Activated B cell treated with CpG ODN at 0.5 μM for 24 hours (primary cell): ENCODE measurements at regions not wholly inside any gene's neighbourhood (a gene's known extent, or its start where the extent isn't known, plus 50 kb on each side); places are given as distances from the start of the nearest gene placed in this dataset.

Source experiments
- ATAC-seq: fragments of 200-7000 bp; cut with Tn5 transposase; one replicate; pipeline ENCODE4 v1.10.0; 2021; ENCODE audit warnings: low read depth, mild to moderate bottlenecking, moderate library complexity
- CTCF ChIA-PET: fragments of 350-600 bp; sonication (Branson Sonifier 250); formaldehyde crosslinking; loops from one replicate; lab custom pipeline; 2021; ENCODE audit warnings: antibody characterized with exemption; lab: Charles Lee
- POLR2A ChIA-PET: fragments of 350-600 bp; sonication (Branson Sonifier 250); formaldehyde crosslinking; loops from one replicate; lab custom pipeline; 2021; ENCODE audit warnings: antibody characterized with exemption; lab: Charles Lee
- DNase-seq: peaks from one replicate; pipeline ENCODE4 v3.0.0; 2022
- H3K27ac Mint-ChIP-seq: one replicate; pipeline ENCODE4 v1.8.0; 2020; ENCODE audit warnings: mixed read lengths
- H3K27me3 Mint-ChIP-seq: one replicate; pipeline ENCODE4 v1.8.0; 2021; ENCODE audit warnings: mixed read lengths
- H3K36me3 Mint-ChIP-seq: one replicate; pipeline ENCODE4 v1.8.0; 2021; ENCODE audit warnings: low read depth, mixed read lengths
- H3K4me1 Mint-ChIP-seq: one replicate; pipeline ENCODE4 v1.8.0; 2021; ENCODE audit warnings: mixed read lengths
- H3K4me3 Mint-ChIP-seq: one replicate; pipeline ENCODE4 v1.8.0; 2020; ENCODE audit warnings: mild to moderate bottlenecking, mixed read lengths
- H3K9me3 Mint-ChIP-seq: one replicate; pipeline ENCODE4 v1.8.0; 2020; ENCODE audit warnings: mixed read lengths
- intact Hi-C: fragments of 100-400 bp; cut with micrococcal nuclease; formaldehyde crosslinking; loops from one replicate; pipeline ENCODE4 v1.15.1; 2024
- TF ChIP-seq, protein P1 (sequence below): fragments of 200-600 bp; IDR thresholded peaks from one replicate; pipeline ENCODE4 v1.8.0; 2022; ENCODE audit warnings: antibody characterized with exemption, mild to moderate bottlenecking

DNA sequence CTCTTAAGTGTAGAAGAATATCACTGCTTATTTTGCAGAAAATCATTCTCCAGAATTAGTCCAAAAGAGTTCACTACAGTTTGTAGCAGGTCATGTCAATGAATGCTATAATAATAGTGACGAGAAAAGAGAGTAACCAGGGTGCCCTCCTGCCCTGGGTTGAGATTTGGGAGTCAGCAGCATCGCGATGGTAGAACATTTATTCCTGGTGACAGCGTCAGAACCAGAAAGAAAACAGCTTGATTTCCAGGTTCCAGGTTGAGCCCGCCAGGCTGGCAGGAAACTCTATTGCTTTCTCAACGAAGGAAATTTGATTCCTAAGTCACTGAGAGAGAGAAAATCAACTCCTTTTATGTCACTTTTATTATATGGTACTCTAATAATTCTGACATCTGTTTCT lies 550.3 kb downstream of the QKI start:
- Mint-ChIP-seq H3K9me3 (no peaks in the 10 kb centered on the region), H3K4me1 (no peaks in the 10 kb centered on the region), H3K27me3 (peaks cover 11% of the 10 kb centered on the region), H3K36me3 (no peaks in the 10 kb centered on the region), H3K27ac (no peak overlapping the region), H3K4me3 (no peak overlapping the region)
- no peak for ATAC-seq
- DNase-seq = no peak
- intact Hi-C loops = no loop called here
- TF ChIP-seq, protein P1, sequence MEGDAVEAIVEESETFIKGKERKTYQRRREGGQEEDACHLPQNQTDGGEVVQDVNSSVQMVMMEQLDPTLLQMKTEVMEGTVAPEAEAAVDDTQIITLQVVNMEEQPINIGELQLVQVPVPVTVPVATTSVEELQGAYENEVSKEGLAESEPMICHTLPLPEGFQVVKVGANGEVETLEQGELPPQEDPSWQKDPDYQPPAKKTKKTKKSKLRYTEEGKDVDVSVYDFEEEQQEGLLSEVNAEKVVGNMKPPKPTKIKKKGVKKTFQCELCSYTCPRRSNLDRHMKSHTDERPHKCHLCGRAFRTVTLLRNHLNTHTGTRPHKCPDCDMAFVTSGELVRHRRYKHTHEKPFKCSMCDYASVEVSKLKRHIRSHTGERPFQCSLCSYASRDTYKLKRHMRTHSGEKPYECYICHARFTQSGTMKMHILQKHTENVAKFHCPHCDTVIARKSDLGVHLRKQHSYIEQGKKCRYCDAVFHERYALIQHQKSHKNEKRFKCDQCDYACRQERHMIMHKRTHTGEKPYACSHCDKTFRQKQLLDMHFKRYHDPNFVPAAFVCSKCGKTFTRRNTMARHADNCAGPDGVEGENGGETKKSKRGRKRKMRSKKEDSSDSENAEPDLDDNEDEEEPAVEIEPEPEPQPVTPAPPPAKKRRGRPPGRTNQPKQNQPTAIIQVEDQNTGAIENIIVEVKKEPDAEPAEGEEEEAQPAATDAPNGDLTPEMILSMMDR = no peak
- POLR2A ChIA-PET = no interaction called here
- CTCF ChIA-PET = no interaction called here

DNA sequence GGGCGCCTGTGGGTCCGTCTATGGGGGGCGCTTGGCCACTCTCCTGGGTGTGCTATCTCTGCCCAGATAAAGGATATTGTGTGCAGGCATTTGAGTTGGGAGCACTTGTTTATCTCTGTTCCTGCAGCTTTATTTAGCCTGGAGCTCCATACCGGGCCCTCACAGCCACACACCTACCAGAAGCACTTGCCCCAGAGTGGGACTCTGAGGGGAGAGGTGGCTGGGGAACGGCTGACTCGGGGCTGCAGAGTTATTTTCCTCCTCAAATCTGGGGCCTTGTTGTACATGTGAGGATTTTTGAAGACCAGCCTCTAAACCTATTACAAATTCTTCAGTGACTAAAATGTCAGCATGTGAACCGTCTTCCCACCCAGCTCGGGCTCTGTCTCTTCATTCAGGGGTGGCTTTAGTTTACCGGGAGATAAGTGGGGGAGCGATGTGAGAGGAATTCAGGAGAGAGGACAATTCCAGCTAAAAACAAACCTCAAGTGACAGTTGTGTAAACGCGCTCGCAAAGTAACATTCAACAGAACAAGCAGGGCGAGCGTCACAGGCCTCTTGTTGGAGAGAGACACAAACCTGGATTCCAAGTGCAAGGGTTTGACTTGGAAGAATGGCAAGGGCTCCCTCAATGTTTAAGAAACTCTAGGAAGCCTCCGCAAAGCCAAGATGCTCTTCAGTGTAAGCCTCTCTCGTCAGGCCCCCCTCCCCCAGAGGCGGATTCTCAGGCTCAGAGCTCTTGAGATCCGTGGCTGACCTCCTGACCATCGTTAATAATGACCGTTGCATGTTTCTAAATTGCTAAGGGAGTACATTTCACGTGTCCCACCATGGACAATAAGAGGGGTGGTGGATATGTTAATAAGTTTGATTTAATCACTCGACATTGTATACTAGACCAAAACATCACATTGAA lies 548.9 kb downstream of the QKI start:
- intact Hi-C loops = no loop called here
- Mint-ChIP-seq H3K9me3 (no peaks in the 10 kb centered on the region), H3K36me3 (no peaks in the 10 kb centered on the region), H3K27me3 (peaks cover 6% of the 10 kb centered on the region), H3K4me3 (no peak overlapping the region), H3K27ac (no peak overlapping the region), H3K4me1 (no peaks in the 10 kb centered on the region)
- no peak for DNase-seq
- ChIA-PET POLR2A (no interaction called here), CTCF (interaction anchor here (0.8 kb wide), 1 partner anchor 8 kb away, joined by 3 read pairs; no protein-coding TSS in a partner anchor)
- TF ChIP-seq, protein P1 = no peak
- no peak for ATAC-seq

DNA sequence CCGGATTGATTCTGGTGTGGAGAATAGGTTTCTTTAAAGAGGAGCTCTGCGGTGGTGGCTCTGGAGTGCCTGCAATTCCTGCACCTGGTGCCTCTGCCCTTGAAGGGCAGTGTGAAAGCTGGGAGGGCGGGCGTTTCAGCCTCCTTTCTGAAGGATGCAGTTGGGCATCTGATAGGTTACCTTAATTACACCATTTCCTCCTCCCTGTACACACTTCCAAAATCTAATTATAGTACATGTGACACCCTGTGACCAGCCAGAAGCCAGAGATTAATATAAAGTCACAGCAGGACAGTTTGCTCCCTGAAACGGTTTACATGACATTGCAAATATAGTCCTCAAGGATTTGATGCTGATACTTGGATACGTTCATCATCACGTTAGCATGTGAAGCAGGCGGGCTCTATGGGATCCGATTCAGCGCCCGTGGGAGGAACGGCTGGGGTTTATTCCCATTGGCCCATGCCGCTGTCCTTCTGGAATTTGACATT lies 548.2 kb downstream of the QKI start:
- POLR2A ChIA-PET = no interaction called here
- no peak overlapping the region for H3K27ac Mint-ChIP-seq

DNA sequence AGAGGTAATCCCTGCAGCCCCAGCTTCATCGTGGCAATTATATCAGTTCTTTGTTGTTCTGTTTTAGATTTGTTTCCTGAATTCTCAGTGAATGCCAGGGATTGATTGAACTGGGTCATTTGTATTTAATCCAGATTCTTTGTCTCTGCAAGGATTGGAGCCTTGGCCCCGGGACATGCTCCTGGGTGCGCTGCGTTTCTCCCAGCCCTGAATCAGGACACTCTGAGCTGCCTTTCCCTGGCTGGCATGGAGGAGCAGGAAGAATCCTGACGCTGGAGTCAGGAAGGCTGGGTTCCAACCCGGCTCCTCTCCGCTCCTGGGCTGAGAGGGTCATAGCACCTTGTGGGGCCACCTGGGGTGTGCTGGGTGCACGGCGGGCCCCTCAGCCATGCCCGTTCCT lies 545.6 kb downstream of the QKI start:
- Mint-ChIP-seq H3K4me3 (no peak overlapping the region), H3K27me3 (peaks cover 13% of the 10 kb centered on the region), H3K27ac (no peak overlapping the region), H3K36me3 (no peaks in the 10 kb centered on the region), H3K4me1 (peaks cover 5% of the 10 kb centered on the region), H3K9me3 (no peaks in the 10 kb centered on the region)
- DNase-seq (no peak), ATAC-seq (no peak)
- TF ChIP-seq, protein P1 = no peak
- POLR2A ChIA-PET = no interaction called here
- CTCF ChIA-PET = no interaction called here
- intact Hi-C loops = no loop called here

More for the DNA sequence above, 548.2 kb downstream of the QKI start:
- CTCF ChIA-PET = no interaction called here
- intact Hi-C loops = no loop called here
- Mint-ChIP-seq H3K4me1 (no peaks in the 10 kb centered on the region), H3K9me3 (no peaks in the 10 kb centered on the region), H3K36me3 (no peaks in the 10 kb centered on the region), H3K27me3 (peaks cover 4% of the 10 kb centered on the region), H3K4me3 (no peak overlapping the region)
- DNase-seq (no peak), ATAC-seq (no peak)
- TF ChIP-seq, protein P1 = no peak

DNA sequence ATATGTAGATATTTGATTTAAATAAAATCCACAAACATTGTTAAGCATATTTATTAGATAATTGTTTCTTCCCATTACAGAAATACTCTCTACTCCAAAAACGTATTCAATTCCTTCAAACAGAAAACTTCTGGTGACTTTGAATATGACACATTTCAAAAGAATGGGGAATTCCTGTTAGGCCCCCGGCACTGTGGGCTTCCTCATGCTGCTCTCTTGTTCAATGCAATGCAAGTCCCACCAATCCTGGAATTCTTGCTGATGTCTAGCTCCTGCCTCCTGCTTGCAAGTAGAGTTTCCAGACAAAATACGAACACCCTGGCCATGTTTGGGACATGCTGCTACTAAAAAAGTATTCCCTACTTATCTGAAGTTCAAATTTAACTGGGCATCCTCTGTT lies 544.1 kb downstream of the QKI start:
- no peaks in the 10 kb centered on the region for H3K9me3 Mint-ChIP-seq
- peaks cover 13% of the 10 kb centered on the region for H3K27me3 Mint-ChIP-seq
- no peak overlapping the region for H3K4me3 Mint-ChIP-seq
- H3K4me1 Mint-ChIP-seq = peaks cover 5% of the 10 kb centered on the region
- TF ChIP-seq, protein P1 = no peak
- POLR2A ChIA-PET = no interaction called here
- DNase-seq = no peak
- CTCF ChIA-PET = interaction anchor here (1.5 to 2.8 kb wide), 2 partner anchors 541 to 788 kb away, joined by 3 to 22 read pairs; no protein-coding TSS in a partner anchor
- H3K36me3 Mint-ChIP-seq = no peaks in the 10 kb centered on the region
- ATAC-seq = no peak
- intact Hi-C loops = loop anchor here (5.0 to 10.0 kb wide), 2 partner anchors 251 to 404 kb away; no protein-coding TSS in a partner anchor
- no peak overlapping the region for H3K27ac Mint-ChIP-seq
